ENCODE measurements at regions not wholly inside any gene's neighbourhood (a gene's known extent, or its start where the extent isn't known, plus 50 kb on each side); places are given as distances from the start of the nearest gene placed in this dataset.

GRCh38 chr11:19467904-19468303 is 227.2 kb upstream of the E2F8 start:
- H3K14ac ChIP-seq (replicated peaks; ENCODE audit: low read depth, low read length): no peak overlapping the region
- no peak overlapping the region for H2BK5ac ChIP-seq (ENCODE audit: low read depth, low read length, poor library complexity, severe bottlenecking)
- no peak overlapping the region for H3K4me2 ChIP-seq (ENCODE audit: low read depth, low read length)
- ChIA-PET CTCF (no interaction called here), POLR2A (ENCODE audit: unreplicated experiment) (no interaction called here)
- no peak overlapping the region for H3K18ac ChIP-seq (ENCODE audit: low read depth, low read length)
- in situ Hi-C loops (cut with MboI; ENCODE audit: low sequenced_read_pairs): no loop called here
- H3K79me1 ChIP-seq (ENCODE audit: low read depth in 1 of 2, low read length in 2 of 2): no peaks in the 10 kb centered on the region
- H3K27me3 ChIP-seq (ENCODE audit: control insufficient read depth, insufficient read depth, low read length): peaks cover 31% of the 10 kb centered on the region
- no peaks in the 10 kb centered on the region for H3K9me3 ChIP-seq (ENCODE audit: control insufficient read depth, insufficient read depth, low read length)
- H3K56ac ChIP-seq (ENCODE audit: extremely low read depth, insufficient read depth, low read length): no peak overlapping the region
- no peak overlapping the region for H3K27ac ChIP-seq (ENCODE audit: insufficient read depth, low read length)
- H3K4me1 ChIP-seq (ENCODE audit: control insufficient read depth, insufficient read depth, low read length): no peaks in the 10 kb centered on the region
- no peak for DNase-seq
- no peaks in the 10 kb centered on the region for H4K20me1 ChIP-seq (ENCODE audit: insufficient read depth, low read length)
- H2AK9ac ChIP-seq (replicated peaks; ENCODE audit: low read depth, low read length, poor library complexity): no peak overlapping the region
- no peak overlapping the region for H2AFZ ChIP-seq (replicated peaks; ENCODE audit: low read length, poor library complexity)
- H3K23ac ChIP-seq (ENCODE audit: low read depth, low read length): no peak overlapping the region
- BruUV-seq (replicated peaks): no TSS peak
- no peak overlapping the region for H4K5ac ChIP-seq (ENCODE audit: low read depth, low read length)
- H3K4me3 ChIP-seq (ENCODE audit: insufficient read depth, low read depth, low read length): no peak overlapping the region
- H2BK15ac ChIP-seq (ENCODE audit: low read depth, low read length): no peak overlapping the region
- H3K4ac ChIP-seq (ENCODE audit: low read depth, low read length): no peak overlapping the region
- H4K91ac ChIP-seq (ENCODE audit: insufficient read depth, low read depth, low read length): no peak overlapping the region
- H3K9me1 ChIP-seq (ENCODE audit: insufficient read depth, low read length): no peaks in the 10 kb centered on the region
- H3K9ac ChIP-seq (ENCODE audit: low read depth, low read length): no peak overlapping the region
- no peaks in the 10 kb centered on the region for H3K36me3 ChIP-seq (ENCODE audit: control insufficient read depth, insufficient read depth, low read length)
- H4K8ac ChIP-seq (ENCODE audit: low read depth in 2 of 2, low read length in 2 of 2): no peak overlapping the region
- H2BK120ac ChIP-seq (ENCODE audit: low read depth, low read length): no peak overlapping the region
- no peak overlapping the region for H2AK5ac ChIP-seq (ENCODE audit: low read depth, low read length)
- TF ChIP-seq MXI1 (IDR thresholded peaks at IDR 0.05; ENCODE audit: borderline replicate concordance, low read depth, low read length) (no peak), CHD1 (IDR thresholded peaks at IDR 0.05; ENCODE audit: low read depth, low read length) (no peak), POLR2A (IDR thresholded peaks at IDR 0.05; ENCODE audit: low read depth, low read length) (no peak), NFE2L2 (IDR thresholded peaks at IDR 0.05; ENCODE audit: low read depth, low read length) (no peak), RFX5 (IDR thresholded peaks at IDR 0.05; ENCODE audit: low read depth, low read length) (no peak), CEBPB (IDR thresholded peaks at IDR 0.05; ENCODE audit: low read depth, low read length) (no peak), RAD21 (IDR thresholded peaks at IDR 0.05; ENCODE audit: low read length) (no peak), RCOR1 (IDR thresholded peaks at IDR 0.05; ENCODE audit: insufficient replicate concordance, low read length) (no peak), MAFK (IDR thresholded peaks at IDR 0.05; ENCODE audit: low read depth, low read length) (no peak), BHLHE40 (IDR thresholded peaks at IDR 0.05; ENCODE audit: low read depth, low read length) (no peak), ELK1 (IDR thresholded peaks at IDR 0.05; ENCODE audit: borderline replicate concordance, low read depth, low read length) (no peak), FOS (IDR thresholded peaks at IDR 0.05; ENCODE audit: low read depth, low read length) (no peak), MAZ (IDR thresholded peaks at IDR 0.05; ENCODE audit: borderline replicate concordance, low read depth, low read length) (no peak), CTCF (conservative IDR thresholded peaks at IDR 0.05; ENCODE audit: low read depth, low read length) (no peak), SMC3 (IDR thresholded peaks at IDR 0.05; ENCODE audit: low read depth, low read length) (no peak), USF2 (IDR thresholded peaks at IDR 0.05; ENCODE audit: low read depth, low read length) (no peak)
- no peak for ATAC-seq (ENCODE audit: low read depth)
- intact Hi-C loops (cut with micrococcal nuclease): no loop called here
- no peak overlapping the region for H2BK20ac ChIP-seq (ENCODE audit: low read depth, low read length)
- no CpG with 5 or more reads among the region's 2 CpGs for WGBS, 2 experiments (ENCODE audit: extremely low coverage in 2 of 2, insufficient read length in 1 of 2)
- dilution Hi-C loops (cut with HindIII; ENCODE audit: low sequenced_read_pairs, unreplicated experiment): no loop called here
